PC-9 (cell line): ENCODE measurements at regions not wholly inside any gene's neighbourhood (a gene's known extent, or its start where the extent isn't known, plus 50 kb on each side); places are given as distances from the start of the nearest gene placed in this dataset.

Experiments used
- BruUV-seq: library from RNA; stranded (reverse); fragments of 400-500 nt; replicated peaks from 2 replicates; lab custom pipeline; 2021; lab: Mats Ljungman, UMichigan
- CTCF ChIA-PET: fragments of 300-600 bp; sonication (Branson Sonifier 250); formaldehyde crosslinking; loops from one replicate; lab custom pipeline; 2022; ENCODE audit warnings: antibody characterized with exemption; lab: Charles Lee
- POLR2A ChIA-PET: fragments of 300-600 bp; sonication (Branson Sonifier 250); formaldehyde crosslinking; loops from one replicate; lab custom pipeline; 2022; ENCODE audit warnings: antibody characterized with exemption; ENCODE audit not compliant: unreplicated experiment; lab: Charles Lee
- DNase-seq, 2 experiments: peaks; one replicate each; pipeline versions ENCODE4 v3.0.0 to v3.0.0-alpha.2; 2015 to 2022; ENCODE audit warnings: mixed read lengths in 1 of 2
- H2AFZ ChIP-seq: fragments of 200-600 bp; sonication (generic); 2 replicates; pipeline ENCODE4 v1.8.1; 2017; ENCODE audit warnings: antibody characterized with exemption
- H3F3A ChIP-seq: fragments of 200-600 bp; sonication (generic); 2 replicates; pipeline ENCODE4 v1.8.1; 2017; ENCODE audit warnings: antibody characterized with exemption, mild to moderate bottlenecking, low read depth; ENCODE audit not compliant: insufficient read depth
- H3K27ac ChIP-seq: fragments of 200-600 bp; sonication (generic); 2 replicates; pipeline ENCODE4 v1.6.1; 2016; ENCODE audit warnings: mixed run types
- H3K27me3 ChIP-seq: fragments of 200-600 bp; sonication (generic); 2 replicates; pipeline ENCODE4 v1.6.1; 2016; ENCODE audit warnings: low read depth, mixed run types; ENCODE audit not compliant: insufficient read depth
- H3K36me3 ChIP-seq: fragments of 200-600 bp; sonication (generic); 2 replicates; pipeline ENCODE4 v1.6.1; 2016; ENCODE audit warnings: low read depth, mixed run types
- H3K4me1 ChIP-seq: fragments of 200-600 bp; sonication (generic); replicated peaks from 2 replicates; pipeline ENCODE4 v1.6.1; 2016; ENCODE audit warnings: mixed run types; ENCODE audit not compliant: insufficient read depth
- H3K4me2 ChIP-seq: fragments of 200-600 bp; sonication (generic); 2 replicates; pipeline ENCODE4 v1.6.1; 2017; ENCODE audit warnings: mixed run types
- H3K4me3 ChIP-seq: fragments of 200-600 bp; sonication (generic); 2 replicates; pipeline ENCODE4 v1.6.1; 2016; ENCODE audit warnings: mixed run types
- H3K79me2 ChIP-seq: fragments of 200-600 bp; sonication (generic); 2 replicates; pipeline ENCODE4 v1.6.1; 2017; ENCODE audit warnings: low read depth, mixed run types
- H3K9me2 ChIP-seq: fragments of 200-600 bp; sonication (generic); 2 replicates; pipeline ENCODE4 v1.8.1; 2017; ENCODE audit warnings: mild to moderate bottlenecking; ENCODE audit not compliant: insufficient read depth
- H3K9me3 ChIP-seq: fragments of 200-600 bp; sonication (generic); 2 replicates; pipeline ENCODE4 v1.8.1; 2016; ENCODE audit warnings: low read depth; ENCODE audit not compliant: insufficient read depth
- H4K20me1 ChIP-seq: fragments of 200-600 bp; sonication (generic); 2 replicates; pipeline ENCODE4 v1.8.1; 2017; ENCODE audit not compliant: insufficient read depth
- EZH2 ChIP-seq: fragments of 200-600 bp; sonication (generic); IDR thresholded peaks from 2 replicates; pipeline ENCODE4 v1.8.0; 2017; ENCODE audit warnings: antibody characterized with exemption, low read depth
- intact Hi-C: fragments of 100-400 bp; cut with micrococcal nuclease; formaldehyde crosslinking; loops from one replicate; pipeline ENCODE4 v1.10.0; 2022; ENCODE audit not compliant: unreplicated experiment
- TF ChIP-seq, protein P1 (sequence below): fragments of 200-600 bp; sonication (generic); conservative IDR thresholded peaks from 2 replicates; pipeline ENCODE4 v1.6.1; 2017; ENCODE audit warnings: mixed run types, antibody characterized with exemption, mild to moderate bottlenecking, moderate library complexity

DNA sequence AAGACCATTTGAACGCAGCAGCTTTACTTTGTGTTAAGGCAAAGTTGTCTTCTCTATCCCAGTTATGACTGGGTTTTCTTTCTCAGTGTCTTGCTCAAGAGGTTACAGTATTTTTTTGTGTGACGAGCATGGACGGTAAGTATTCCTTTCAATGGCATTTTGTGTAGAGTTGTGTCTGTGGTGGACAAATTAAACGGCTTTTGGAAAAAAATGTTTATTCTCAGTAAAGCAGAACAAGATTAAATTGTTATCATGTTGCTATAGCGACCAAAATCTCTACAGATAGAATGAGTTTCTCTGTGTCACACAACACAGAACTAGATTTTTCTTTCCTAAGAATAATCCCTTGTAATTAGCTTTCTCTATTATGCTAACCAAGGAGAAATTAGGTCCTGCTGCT is 417.1 kb downstream of the AEBP2 start:
- no peak for DNase-seq
- Histone ChIP-seq H3K79me2 (no peaks in the 10 kb centered on the region), H2AFZ (no peak overlapping the region), H3F3A (no peaks in the 10 kb centered on the region), H3K9me3 (no peaks in the 10 kb centered on the region), H3K4me2 (no peak overlapping the region), H3K27me3 (no peaks in the 10 kb centered on the region), H3K4me1 (no peaks in the 10 kb centered on the region), H3K4me3 (no peak overlapping the region), H4K20me1 (no peaks in the 10 kb centered on the region), H3K36me3 (no peaks in the 10 kb centered on the region), H3K27ac (no peak overlapping the region), H3K9me2 (no peaks in the 10 kb centered on the region)
- intact Hi-C loops, result no loop called here
- BruUV-seq, result no TSS peak
- TF ChIP-seq, protein P1, sequence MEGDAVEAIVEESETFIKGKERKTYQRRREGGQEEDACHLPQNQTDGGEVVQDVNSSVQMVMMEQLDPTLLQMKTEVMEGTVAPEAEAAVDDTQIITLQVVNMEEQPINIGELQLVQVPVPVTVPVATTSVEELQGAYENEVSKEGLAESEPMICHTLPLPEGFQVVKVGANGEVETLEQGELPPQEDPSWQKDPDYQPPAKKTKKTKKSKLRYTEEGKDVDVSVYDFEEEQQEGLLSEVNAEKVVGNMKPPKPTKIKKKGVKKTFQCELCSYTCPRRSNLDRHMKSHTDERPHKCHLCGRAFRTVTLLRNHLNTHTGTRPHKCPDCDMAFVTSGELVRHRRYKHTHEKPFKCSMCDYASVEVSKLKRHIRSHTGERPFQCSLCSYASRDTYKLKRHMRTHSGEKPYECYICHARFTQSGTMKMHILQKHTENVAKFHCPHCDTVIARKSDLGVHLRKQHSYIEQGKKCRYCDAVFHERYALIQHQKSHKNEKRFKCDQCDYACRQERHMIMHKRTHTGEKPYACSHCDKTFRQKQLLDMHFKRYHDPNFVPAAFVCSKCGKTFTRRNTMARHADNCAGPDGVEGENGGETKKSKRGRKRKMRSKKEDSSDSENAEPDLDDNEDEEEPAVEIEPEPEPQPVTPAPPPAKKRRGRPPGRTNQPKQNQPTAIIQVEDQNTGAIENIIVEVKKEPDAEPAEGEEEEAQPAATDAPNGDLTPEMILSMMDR, result no peak
- TF ChIP-seq EZH2, result no peak
- POLR2A ChIA-PET, result no interaction called here
- CTCF ChIA-PET, result no interaction called here

DNA sequence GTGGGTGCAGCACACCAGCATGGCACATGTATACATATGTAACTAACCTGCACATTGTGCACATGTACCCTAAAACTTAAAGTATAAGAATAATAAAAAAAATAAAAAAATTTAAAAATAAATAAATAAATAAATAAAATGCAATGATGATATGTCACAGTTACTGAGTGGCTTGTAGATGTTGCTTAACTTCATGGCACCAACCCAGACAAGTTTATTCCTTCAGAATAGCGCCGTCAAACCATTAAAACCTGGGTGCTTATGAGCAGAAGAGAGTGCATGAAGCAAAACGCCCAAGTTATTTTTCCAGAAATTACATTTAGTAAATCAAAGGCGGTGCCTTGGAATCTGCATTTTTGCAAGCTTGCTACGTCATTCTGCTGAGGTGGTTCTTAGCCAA is 417.9 kb downstream of the AEBP2 start:
- POLR2A ChIA-PET, result no interaction called here
- CTCF ChIA-PET, result no interaction called here
- no peaks in the 10 kb centered on the region for H3K9me2 ChIP-seq
- no peaks in the 10 kb centered on the region for H3K9me3 ChIP-seq
- H4K20me1 ChIP-seq, result no peaks in the 10 kb centered on the region
- H3F3A ChIP-seq, result no peaks in the 10 kb centered on the region
- no peak overlapping the region for H2AFZ ChIP-seq
- no peaks in the 10 kb centered on the region for H3K79me2 ChIP-seq
- H3K4me2 ChIP-seq, result no peak overlapping the region
- no peaks in the 10 kb centered on the region for H3K4me1 ChIP-seq
- BruUV-seq, result no TSS peak
- H3K4me3 ChIP-seq, result no peak overlapping the region
- TF ChIP-seq EZH2, result no peak
- TF ChIP-seq, protein P1, result no peak
- H3K36me3 ChIP-seq, result no peaks in the 10 kb centered on the region
- H3K27me3 ChIP-seq, result no peaks in the 10 kb centered on the region
- intact Hi-C loops, result no loop called here
- DNase-seq, result no peak
- H3K27ac ChIP-seq, result no peak overlapping the region

DNA sequence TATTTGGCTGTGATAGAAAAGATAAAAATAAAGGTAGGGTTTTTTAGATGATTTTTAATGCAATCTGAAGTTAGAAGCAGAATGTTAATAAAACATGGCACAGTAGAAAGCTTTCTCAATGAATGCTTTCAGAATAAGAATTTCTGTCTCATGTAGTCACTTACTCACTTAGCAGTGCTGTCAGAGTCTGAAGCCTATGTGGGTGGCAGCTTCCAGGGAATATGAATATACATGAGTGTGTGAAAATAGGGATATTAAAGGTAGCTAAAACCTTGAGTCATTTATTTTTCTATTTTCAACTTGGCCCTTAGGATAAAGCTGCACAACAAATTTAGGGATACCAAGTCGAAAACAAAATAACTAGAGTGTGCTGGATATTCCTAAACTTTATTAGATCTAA is 427.9 kb downstream of the AEBP2 start:
- Histone ChIP-seq H3K36me3 (no peaks in the 10 kb centered on the region), H3K9me2 (no peaks in the 10 kb centered on the region), H2AFZ (no peak overlapping the region), H3K9me3 (no peaks in the 10 kb centered on the region), H3K4me3 (no peak overlapping the region), H3K4me2 (no peak overlapping the region), H3K4me1 (no peaks in the 10 kb centered on the region), H3K27me3 (no peaks in the 10 kb centered on the region), H4K20me1 (no peaks in the 10 kb centered on the region), H3K27ac (no peak overlapping the region), H3F3A (no peaks in the 10 kb centered on the region), H3K79me2 (no peaks in the 10 kb centered on the region)
- DNase-seq, result no peak
- POLR2A ChIA-PET, result no interaction called here
- intact Hi-C loops, result no loop called here
- CTCF ChIA-PET, result no interaction called here
- TF ChIP-seq EZH2, result no peak
- TF ChIP-seq, protein P1, result no peak
- no TSS peak for BruUV-seq
